HG03159 (cell line): ENCODE measurements at regions not wholly inside any gene's neighbourhood (a gene's known extent, or its start where the extent isn't known, plus 50 kb on each side); places are given as distances from the start of the nearest gene placed in this dataset.

ENCODE experiments used
- ATAC-seq: cut with Tn5 transposase; IDR thresholded peaks from one replicate; pipeline ENCODE4 v1.9.1; 2021; ENCODE audit warnings: mild to moderate bottlenecking, moderate library complexity; ENCODE audit not compliant: unreplicated experiment

DNA sequence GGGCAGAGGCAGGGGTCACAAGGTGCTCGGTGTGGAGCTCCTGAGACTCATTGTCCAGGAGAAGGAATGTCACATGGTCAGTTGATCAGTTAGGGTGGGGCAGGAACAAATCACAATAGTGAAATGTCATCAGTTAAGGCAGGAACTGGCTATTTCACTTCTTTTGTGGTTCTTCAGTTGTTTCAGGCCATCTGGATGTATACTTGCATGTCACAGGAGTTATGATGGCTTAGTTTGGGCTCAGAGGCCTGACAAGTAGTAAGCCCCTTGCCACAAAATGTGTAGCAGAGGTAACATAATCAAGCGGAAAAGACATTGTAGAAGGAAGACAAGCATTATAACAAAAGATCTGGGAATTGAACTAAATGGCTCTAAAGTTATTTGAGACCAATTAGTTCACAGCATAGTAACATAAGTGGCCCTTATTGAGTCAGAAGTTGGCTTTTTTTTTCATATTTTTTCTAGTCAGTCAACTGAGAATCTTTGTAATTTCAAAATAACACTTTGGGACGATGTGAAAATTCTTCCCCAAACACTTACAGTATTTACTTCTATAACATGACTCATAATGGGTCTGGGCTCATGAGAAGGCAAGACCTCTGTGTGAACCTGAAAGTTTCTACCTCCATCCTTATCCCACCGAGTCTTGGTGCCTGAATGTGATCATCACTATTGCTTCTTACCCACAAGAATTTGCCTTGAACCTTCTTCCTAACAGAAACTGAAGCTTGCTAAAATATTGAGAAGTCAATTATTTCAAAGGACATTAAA lies 137.0 kb upstream of the DPT start:
- ATAC-seq = no peak

DNA sequence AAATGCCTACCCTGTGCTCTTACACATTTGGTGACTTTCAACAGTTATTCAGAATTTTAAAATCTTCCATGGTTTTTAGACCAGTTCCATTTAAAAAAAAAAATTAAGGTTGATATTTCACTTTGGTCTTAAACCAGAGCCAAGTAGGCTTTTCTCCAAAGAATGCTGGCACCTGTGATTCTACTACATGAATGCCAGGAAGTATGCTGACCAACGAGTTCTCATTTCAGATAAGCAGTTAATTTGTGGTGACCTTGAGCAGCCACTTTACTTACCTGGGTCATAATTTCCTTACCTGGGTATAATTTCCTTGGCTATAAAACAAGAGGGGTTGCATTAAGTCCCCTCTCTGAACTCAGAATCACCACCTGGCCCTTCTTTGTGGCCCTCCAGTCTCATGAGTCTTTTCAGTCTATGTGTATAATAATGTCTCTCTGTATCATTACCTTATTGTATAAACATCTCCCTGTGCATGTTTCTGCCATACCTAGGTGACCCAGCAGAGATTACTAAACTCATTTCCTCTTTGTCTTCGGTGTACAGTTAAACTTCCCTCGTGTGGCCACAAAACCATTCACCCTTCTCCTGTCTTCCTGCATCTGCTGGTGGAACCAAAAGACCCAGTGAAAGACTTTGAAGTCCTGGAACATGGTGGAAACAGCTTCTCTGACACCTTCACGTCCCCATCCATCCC lies 139.1 kb upstream of the DPT start:
- ATAC-seq = no peak

DNA sequence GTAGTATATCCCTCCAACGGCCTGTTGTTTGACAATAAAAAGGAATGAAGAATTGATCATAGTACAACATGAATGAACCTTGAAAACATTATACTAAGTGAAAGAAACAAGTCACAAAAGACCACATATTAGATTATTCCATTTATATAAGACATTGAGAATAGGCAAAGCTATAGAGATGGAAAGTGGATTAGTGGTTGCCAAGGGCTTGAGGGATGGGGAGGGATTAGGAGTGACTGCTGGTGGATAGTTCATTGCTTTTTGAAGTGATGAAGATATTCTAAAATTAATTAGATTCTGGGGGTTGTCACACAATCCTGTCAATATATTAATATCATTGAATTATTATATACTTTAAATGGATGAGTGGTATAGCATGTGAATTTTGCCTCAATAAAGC lies 142.5 kb upstream of the DPT start:
- no peak for ATAC-seq

DNA sequence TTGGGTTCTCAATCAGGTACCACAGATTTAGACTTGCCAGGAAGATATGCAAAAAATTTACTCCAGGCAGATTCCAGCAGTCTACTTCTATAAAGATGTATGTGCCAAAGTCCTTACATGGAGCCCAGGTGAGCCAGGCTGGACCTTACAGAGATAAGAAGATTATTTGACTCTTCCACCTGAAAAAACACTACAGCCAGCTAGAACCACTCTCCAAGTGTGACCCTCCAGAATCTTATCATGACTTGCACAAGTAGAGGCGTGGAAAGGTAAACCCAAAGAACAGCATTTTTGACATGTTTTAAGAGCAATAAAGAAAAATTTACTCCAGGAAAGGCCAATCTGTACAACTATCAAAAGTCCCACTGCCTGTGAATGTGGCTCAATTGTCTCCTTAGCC lies 146.8 kb upstream of the DPT start:
- ATAC-seq = no peak

DNA sequence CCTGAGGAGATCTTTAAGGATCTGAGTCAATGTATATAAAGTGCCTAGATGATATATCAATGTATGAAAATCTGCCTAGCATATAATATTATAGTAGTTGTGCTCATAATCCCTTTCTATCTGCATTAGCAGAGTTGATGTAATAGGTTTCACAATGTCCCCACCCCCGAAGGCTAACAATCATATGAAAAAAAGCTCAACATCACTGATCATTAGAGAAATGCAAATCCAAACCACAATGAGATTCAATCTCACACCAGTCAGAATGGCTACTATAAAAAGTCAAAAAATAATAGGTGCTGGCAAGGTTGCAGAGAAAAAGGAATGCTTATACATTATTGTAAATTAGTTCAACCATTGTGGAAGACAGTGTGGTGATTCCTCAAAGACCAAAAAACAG lies 147.8 kb upstream of the DPT start:
- no peak for ATAC-seq

DNA sequence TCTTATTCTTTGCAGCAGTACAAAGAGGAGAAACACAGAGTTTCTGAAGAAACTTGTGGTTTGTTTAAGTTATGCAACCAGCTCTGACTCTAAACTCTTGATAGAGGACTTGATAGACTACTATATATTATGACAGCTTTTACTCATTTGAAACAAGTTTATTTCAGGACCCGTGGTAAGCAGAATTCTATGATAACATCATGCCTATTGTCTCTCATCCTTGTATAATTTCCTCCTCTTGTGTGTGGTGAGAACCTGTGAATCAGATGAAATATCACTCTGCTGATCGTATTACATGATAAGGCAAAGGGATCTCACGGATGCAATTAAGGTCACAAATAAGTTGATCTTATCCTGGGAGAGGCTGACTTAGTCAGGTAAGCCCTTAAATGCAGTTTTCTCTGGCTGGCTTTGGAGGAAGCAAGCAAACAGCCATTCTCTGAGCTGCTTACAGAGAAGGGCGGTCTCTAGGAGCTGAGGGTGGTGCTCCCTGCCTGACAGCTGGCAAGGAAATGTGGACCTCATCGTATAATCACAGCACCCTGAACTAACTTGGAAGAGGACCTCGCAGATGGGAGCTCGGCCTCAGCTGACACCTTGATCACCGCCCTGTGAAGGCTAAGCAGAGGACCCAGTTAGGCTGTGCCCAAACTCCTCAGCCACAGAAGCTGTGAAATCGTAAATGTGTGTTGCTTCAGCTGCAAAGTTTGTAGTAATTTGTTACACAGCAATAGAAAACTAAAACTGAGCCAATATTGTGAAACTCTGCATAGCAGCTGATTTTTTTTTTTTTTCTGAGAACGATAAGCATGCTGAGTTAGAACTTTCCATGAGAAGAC lies 151.1 kb upstream of the DPT start:
- ATAC-seq = no peak

DNA sequence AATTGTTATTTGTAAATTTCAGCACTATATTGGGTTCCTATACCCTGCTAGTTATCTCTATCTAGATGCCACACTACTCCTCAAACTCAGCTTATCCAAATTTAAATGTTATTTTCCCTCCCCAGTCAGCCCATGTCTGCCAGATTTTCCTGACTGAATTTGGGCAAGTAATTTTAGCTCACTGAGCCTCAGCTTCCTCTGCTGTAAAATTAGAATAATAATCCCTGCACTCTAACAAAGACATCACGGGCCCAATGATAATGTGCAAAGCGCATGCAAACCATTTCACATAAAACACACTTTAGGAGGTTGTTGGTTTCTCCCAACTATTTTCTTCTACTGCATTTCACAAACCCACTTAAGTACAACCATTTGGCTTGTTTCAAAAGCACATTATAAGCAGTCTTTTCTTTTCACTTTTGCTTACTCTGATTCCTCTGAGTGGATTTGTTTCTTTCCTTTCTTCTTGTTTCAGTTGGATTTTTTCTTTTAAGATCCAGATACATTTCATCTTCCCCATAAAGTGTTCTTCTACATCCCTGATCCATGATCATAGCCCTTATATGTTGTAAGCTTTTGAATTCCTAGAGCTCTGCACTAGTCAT lies 152.8 kb upstream of the DPT start:
- ATAC-seq = no peak

DNA sequence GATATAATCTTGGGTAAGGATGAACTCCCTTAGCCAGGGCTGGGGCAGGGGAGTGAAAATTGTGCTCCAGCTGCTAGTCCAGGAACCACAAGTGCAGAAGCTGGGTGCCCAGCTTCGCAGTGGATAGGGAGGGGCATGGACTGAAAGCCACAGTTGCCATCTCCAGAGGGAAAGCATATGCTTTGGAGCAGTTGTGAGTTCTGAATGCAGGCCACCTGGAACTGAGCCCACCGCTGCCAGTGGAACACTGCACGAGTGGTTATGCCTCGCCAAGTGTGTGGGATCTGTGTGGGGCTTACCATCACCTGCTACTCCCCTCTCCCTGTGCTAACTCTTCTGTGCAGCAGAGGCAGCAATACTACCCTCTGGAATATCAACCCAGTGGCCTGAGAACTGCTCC lies 158.4 kb upstream of the DPT start:
- ATAC-seq = no peak

DNA sequence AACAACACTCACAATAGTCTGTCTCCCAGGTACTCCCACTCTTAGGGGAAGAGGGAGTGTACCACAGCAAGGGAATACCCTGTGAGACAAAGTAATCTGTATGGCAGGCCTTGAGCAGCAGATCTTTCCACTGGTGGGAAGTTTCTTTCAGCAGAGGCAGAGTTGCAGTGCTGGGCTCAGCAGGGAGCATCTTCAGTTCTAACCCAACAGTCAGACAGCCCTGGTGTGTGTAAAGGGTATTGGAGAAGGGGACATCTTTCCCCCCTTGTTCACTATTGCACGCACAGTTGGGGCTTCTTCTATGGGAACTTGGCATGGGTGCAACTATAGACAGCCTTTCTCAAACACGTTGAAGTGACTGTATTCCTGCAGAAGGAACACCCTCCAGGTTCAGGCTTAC lies 159.4 kb upstream of the DPT start:
- ATAC-seq = no peak

DNA sequence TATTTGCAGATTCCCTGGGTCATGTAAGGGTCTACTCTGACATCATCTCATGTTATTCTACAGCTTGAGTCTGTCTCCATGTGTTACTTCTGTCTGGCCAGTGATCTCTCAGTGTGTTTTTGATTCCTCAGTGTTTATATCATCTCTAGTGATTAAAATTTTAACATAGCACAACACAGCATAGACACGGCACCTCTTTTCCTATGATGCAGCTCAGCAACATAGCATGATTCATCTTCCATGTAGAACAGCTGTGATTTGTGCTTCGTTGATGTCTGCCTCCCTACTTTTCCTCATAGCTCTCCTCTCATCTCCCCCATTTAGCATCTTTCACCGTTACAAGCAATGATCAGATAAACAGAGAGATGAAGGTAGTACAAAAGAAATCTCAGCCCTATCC lies 163.9 kb upstream of the DPT start:
- no peak for ATAC-seq

DNA sequence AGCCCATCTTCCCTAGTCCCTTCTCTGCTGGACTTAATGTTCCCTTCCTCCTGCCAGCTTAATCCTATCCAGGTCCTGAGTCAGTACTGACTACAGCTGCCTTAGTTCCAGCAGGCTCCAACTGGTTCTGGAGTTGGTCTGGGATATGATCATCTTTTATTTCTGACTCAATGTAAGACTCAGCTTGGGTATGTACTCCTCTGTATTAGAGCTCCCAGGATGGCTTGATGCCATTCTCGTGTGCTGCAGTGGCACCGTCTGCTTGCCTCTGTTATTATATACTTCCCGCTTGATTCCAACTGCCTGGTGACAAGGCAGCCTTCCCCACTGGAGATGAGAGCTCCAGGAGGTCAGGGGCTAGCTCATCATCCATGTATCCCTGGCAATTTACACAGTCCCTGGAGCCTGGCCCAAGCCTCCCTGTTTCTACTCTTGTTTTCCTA lies 164.4 kb upstream of the DPT start:
- no peak for ATAC-seq

DNA sequence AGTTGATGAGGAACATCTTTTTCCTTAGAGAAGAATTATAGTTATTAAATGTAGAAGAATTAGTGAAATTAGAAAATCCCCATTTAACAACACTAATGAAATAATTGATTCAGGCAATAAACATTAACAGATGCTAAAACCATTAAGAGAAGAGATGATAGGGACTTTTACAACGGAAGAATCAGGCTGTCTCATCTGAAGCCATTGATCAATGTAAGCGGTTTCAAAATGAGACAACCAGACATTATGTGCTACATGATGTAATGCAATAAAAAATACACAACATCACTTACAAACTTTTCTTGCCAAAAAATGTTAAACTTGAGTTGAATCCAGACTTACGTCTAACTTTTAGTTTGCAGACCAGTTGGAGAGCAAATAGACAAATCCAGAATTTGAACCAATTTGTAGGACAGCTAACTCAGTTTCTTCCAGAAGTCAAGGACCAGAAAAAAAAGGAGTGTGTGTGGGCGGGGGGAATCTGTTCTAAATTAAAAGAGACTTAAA lies 165.4 kb upstream of the DPT start:
- ATAC-seq = no peak

DNA sequence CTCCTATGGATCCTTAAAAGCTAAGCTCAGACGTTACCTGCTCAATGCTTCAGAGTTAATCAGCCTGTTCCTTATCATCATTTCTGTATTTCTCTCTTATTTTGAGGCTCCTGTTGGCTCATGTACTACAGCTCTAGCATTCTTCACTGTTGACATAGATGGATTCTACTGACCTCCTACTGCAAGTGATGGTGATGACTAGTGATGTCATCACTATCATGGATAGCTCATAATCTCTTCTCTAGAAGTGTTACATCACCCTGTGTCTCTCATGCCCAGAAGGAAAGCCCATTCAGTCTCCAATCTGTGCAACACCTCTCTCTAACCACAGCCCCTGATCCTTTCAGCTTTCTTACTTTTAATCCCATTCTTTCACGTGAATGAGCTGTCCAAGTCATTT lies 168.2 kb upstream of the DPT start:
- no peak for ATAC-seq

DNA sequence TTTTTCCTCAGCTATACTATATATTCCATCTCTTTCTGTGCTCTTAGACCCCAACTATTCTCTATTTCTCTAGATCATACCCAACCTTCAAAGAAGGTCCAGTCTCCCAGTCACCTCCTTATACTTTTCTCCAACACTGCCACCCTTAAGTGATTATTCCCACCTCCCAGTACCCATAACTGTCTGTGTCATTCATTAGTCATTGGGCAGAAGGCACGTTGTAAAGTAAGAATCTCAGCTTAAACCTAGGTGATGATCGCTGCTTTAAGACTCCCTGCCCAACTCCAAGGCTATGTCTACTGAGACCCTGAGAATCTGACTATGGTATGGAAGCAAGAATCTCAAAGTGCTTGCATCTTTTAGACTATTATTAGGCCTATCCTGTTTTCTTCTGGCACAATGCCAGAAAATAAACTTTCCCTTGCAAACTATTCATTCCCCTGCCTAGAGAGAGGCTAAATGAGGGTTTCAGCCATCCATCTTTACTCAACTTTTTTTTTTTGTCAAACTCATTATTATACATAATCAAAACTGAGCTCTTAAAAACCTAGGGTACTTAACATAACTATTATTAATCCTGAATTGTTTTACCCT lies 174.3 kb upstream of the DPT start:
- ATAC-seq = no peak

DNA sequence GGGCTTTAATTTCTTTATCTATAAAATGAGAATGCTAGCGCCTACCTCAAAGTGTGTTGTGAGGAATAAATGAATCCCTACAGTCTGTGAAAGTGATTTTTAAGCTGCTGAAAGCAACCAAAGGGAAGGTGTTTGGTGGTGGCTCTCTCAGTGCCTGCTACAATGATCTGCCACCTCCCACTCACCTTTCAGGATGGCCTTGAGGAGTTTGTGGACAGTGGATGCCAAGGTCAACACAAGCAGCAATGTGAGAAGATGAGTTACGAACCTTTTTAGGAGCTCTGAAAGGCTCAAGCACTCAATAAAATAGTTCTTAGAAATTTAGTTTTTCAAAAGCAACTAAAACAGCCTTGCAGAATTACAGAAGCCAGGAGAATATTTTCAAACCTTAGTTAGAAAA lies 176.6 kb upstream of the DPT start:
- ATAC-seq = no peak

DNA sequence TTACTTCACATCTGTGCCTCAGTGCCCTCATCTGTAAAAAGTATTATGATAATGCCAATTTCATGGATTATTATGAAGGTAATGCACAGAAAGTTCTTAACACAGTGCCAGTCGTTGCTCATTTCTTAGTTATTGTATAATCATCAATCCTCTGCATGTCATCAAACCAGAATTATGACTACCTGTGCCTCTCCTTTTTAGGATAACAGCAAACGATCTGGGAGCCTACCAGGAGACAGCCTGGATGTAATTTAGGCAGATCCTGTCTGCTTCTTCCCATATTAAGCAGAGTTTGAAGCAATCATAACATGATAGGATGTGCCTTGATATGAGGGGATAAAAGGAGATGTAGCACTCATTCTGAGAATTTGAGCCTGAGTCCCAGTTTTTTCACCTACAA lies 177.4 kb upstream of the DPT start:
- ATAC-seq = no peak

DNA sequence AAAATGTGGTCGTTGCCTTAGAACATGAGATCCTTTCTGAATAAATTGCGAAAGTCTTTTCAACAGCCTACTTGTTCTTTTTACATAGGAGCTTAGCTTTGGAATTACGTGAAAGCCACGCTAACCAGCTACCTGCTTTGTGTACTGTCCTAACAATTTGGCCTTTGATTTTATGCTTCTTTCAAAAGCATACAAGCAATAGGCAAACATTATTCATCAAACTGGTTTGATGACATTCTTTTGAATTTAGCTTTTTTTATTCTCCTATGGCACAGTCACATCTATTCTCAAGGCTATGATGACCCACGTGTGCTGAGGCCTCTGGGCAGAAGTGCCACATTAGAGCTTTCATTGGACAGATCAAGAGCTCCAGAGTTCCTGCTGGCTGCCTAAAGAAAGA lies 178.0 kb upstream of the DPT start:
- ATAC-seq = no peak

DNA sequence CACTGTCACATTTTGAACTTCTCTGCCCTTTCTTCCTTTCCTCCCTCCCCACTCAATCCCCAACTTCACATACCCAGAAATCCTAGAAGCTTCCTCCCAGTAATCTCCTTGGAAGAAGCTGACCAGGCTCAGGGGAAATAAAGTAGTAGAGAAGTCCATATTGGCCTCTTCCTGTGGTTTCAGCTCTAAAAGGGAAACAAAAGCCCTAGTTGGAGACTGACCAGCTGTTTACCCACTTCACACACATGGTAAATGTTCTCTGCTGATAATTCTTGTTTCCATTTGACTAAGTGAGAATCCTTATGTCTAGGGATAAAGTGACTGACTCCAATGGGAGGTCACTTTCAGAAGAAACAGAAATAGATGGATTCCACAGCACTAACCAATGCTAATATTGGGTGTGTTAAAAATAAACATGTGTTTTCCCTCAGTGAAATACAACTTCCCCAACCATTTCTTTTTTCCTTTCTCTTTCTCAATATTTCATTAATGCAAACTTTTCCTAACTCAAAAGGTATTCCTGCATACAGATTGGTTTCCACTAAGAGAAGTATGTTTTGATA lies 178.9 kb upstream of the DPT start:
- ATAC-seq = no peak

DNA sequence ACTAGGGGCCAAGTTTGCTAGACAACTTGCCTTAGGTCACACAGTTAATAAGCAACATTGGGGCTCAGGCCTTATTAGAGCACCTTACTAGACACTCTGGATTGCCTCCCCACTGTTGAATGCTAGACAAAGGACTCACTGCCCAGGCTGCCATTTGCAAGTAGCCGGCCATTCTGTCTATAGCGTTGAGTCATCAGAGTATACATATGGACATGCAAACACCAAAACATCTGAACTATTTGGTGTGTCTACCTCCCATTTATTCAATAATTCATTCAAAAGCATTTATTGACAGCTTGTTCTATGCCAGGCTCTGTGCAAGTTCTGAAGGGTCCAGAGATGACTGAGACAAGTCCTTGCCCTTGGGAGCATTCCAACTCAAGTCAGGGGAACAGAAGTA lies 181.4 kb upstream of the DPT start:
- no peak for ATAC-seq

DNA sequence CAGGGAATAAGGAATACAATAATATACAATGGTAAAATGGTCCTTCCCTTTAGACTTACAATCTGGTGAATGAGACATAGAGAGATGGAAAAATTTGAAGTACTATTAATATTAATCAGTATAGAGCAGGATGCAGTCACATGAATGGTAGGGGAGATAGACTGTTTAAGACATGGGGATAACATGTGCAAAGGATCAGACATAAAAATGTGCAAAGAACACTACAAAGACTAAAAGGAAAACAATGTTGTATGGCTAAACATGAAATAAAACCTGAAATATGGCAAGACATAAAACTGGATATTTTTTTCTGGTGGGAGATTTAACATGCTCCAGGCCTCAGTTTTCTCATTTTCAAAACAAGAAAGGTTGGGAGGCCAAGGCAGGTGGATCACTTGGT lies 182.4 kb upstream of the DPT start:
- ATAC-seq = no peak
